IMR-90 (cell line): ENCODE measurements at regions not wholly inside any gene's neighbourhood (a gene's known extent, or its start where the extent isn't known, plus 50 kb on each side); places are given as distances from the start of the nearest gene placed in this dataset.

Experiments
- ATAC-seq: fragments of 200-7000 bp; cut with Tn5 transposase; 2 replicates; pipeline ENCODE4 v1.9.1; 2020; ENCODE audit warnings: low read depth, mild to moderate bottlenecking, moderate library complexity
- BruUV-seq: library from RNA; stranded (reverse); fragments of 400-500 nt; replicated peaks from 2 replicates; lab custom pipeline; 2021; lab: Mats Ljungman, UMichigan
- CTCF ChIA-PET: fragments of 300-600 bp; formaldehyde crosslinking; extraction: SDS; loops from one replicate; lab custom pipeline; 2021; ENCODE audit warnings: antibody characterized with exemption; lab: Yijun Ruan, JAX
- POLR2A ChIA-PET: fragments of 300-600 bp; sonication (Branson Sonifier 250); formaldehyde crosslinking; loops from one replicate; lab custom pipeline; 2022; ENCODE audit warnings: antibody characterized with exemption; ENCODE audit not compliant: unreplicated experiment; lab: Charles Lee
- DNase-seq: peaks from one replicate; pipeline ENCODE4 v3.0.0; 2013
- H2AFZ ChIP-seq: replicated peaks from 2 replicates; pipeline ENCODE3; 2013; ENCODE audit warnings: low read length, mild to moderate bottlenecking; ENCODE audit not compliant: poor library complexity
- H2AK5ac ChIP-seq: 2 replicates; pipeline ENCODE4 v1.6.1; 2013; ENCODE audit warnings: low read depth, low read length, inconsistent platforms
- H2AK9ac ChIP-seq: replicated peaks from 2 replicates; pipeline ENCODE3; 2013; ENCODE audit warnings: mild to moderate bottlenecking, low read depth, low read length, moderate library complexity; ENCODE audit not compliant: poor library complexity
- H2BK120ac ChIP-seq: 2 replicates; pipeline ENCODE4 v1.6.1; 2013; ENCODE audit warnings: low read depth, low read length, inconsistent platforms
- H2BK15ac ChIP-seq: 3 replicates; pipeline ENCODE4 v1.6.1; 2013; ENCODE audit warnings: low read depth, low read length, inconsistent platforms
- H2BK20ac ChIP-seq: 2 replicates; pipeline ENCODE4 v1.6.1; 2013; ENCODE audit warnings: low read depth, mild to moderate bottlenecking, inconsistent platforms, low read length, moderate library complexity
- H2BK5ac ChIP-seq: 2 replicates; pipeline ENCODE4 v1.6.1; 2013; ENCODE audit warnings: mild to moderate bottlenecking, low read depth, low read length, inconsistent platforms; ENCODE audit not compliant: poor library complexity, severe bottlenecking
- H3K14ac ChIP-seq: replicated peaks from 2 replicates; pipeline ENCODE4 v1.6.1; 2013; ENCODE audit warnings: low read depth, low read length, inconsistent platforms
- H3K18ac ChIP-seq: 2 replicates; pipeline ENCODE4 v1.6.1; 2013; ENCODE audit warnings: low read depth, low read length, control low read depth
- H3K23ac ChIP-seq: 2 replicates; pipeline ENCODE4 v1.6.1; 2013; ENCODE audit warnings: low read depth, low read length, inconsistent platforms
- H3K27ac ChIP-seq: 2 replicates; pipeline ENCODE4 v1.5.1; 2013; ENCODE audit warnings: mild to moderate bottlenecking, control low read depth, low read length; ENCODE audit not compliant: insufficient read depth
- H3K27me3 ChIP-seq: 2 replicates; pipeline ENCODE4 v1.6.1; 2013; ENCODE audit warnings: low read length; ENCODE audit not compliant: control insufficient read depth, insufficient read depth
- H3K36me3 ChIP-seq: 2 replicates; pipeline ENCODE4 v1.6.1; 2013; ENCODE audit warnings: low read length, mixed read lengths; ENCODE audit not compliant: control insufficient read depth, insufficient read depth
- H3K4ac ChIP-seq: 2 replicates; pipeline ENCODE4 v1.6.1; 2013; ENCODE audit warnings: low read depth, low read length, inconsistent platforms
- H3K4me1 ChIP-seq: 2 replicates; pipeline ENCODE4 v1.6.1; 2013; ENCODE audit warnings: low read length, mixed read lengths; ENCODE audit not compliant: control insufficient read depth, insufficient read depth
- H3K4me2 ChIP-seq: 2 replicates; pipeline ENCODE4 v1.6.1; 2013; ENCODE audit warnings: low read depth, mild to moderate bottlenecking, control low read depth, low read length, moderate library complexity
- H3K4me3 ChIP-seq: 2 replicates; pipeline ENCODE4 v1.5.1; 2013; ENCODE audit warnings: low read depth, mild to moderate bottlenecking, control low read depth, low read length, moderate library complexity; ENCODE audit not compliant: insufficient read depth
- H3K56ac ChIP-seq: 2 replicates; pipeline ENCODE4 v1.6.1; 2013; ENCODE audit warnings: low read length, inconsistent platforms; ENCODE audit not compliant: insufficient read depth; ENCODE audit errors: extremely low read depth
- H3K79me1 ChIP-seq, 2 experiments: 2 replicates each; pipeline ENCODE4 v1.6.1; 2013; ENCODE audit warnings: low read length in 2 of 2, inconsistent platforms in 1 of 2, low read depth in 1 of 2
- H3K9ac ChIP-seq: 2 replicates; pipeline ENCODE4 v1.6.1; 2013; ENCODE audit warnings: low read depth, low read length, control low read depth
- H3K9me1 ChIP-seq: 2 replicates; pipeline ENCODE4 v1.6.1; 2013; ENCODE audit warnings: low read length, inconsistent platforms; ENCODE audit not compliant: insufficient read depth
- H3K9me3 ChIP-seq: 2 replicates; pipeline ENCODE4 v1.6.1; 2013; ENCODE audit warnings: low read length; ENCODE audit not compliant: control insufficient read depth, insufficient read depth
- H4K20me1 ChIP-seq: 2 replicates; pipeline ENCODE4 v1.6.1; 2013; ENCODE audit warnings: low read length, inconsistent platforms; ENCODE audit not compliant: insufficient read depth
- H4K5ac ChIP-seq: 2 replicates; pipeline ENCODE4 v1.6.1; 2013; ENCODE audit warnings: mild to moderate bottlenecking, low read depth, low read length, control low read depth
- H4K8ac ChIP-seq, 2 experiments: 2 replicates each; pipeline ENCODE4 v1.6.1; 2013; ENCODE audit warnings: low read depth in 2 of 2, low read length in 2 of 2, control low read depth in 1 of 2, inconsistent platforms in 1 of 2
- H4K91ac ChIP-seq: 2 replicates; pipeline ENCODE4 v1.6.1; 2013; ENCODE audit warnings: low read depth, low read length, inconsistent platforms; ENCODE audit not compliant: insufficient read depth
- BHLHE40 ChIP-seq: fragments of 150-350 bp; IDR thresholded peaks from 2 replicates; pipeline ENCODE4 v1.6.1; 2016; ENCODE audit warnings: mild to moderate bottlenecking, low read depth, low read length
- CTCF ChIP-seq: conservative IDR thresholded peaks from 2 replicates; pipeline ENCODE4 v1.5.1; 2012; ENCODE audit warnings: mild to moderate bottlenecking, low read depth, low read length, improper control_type of control experiment
- ELK1 ChIP-seq: fragments of 150-350 bp; IDR thresholded peaks from 2 replicates; pipeline ENCODE4 v1.6.1; 2016; ENCODE audit warnings: low read depth, mild to moderate bottlenecking, low read length, moderate library complexity, borderline replicate concordance
- FOS ChIP-seq: fragments of 150-350 bp; IDR thresholded peaks from 2 replicates; pipeline ENCODE4 v1.6.1; 2016; ENCODE audit warnings: low read depth, low read length
- MAZ ChIP-seq: IDR thresholded peaks from 2 replicates; pipeline ENCODE4 v1.6.1; 2012; ENCODE audit warnings: low read depth, mild to moderate bottlenecking, low read length, improper control_type of control experiment, moderate library complexity, borderline replicate concordance
- MXI1 ChIP-seq: IDR thresholded peaks from 2 replicates; pipeline ENCODE4 v1.6.1; 2012; ENCODE audit warnings: low read depth, mild to moderate bottlenecking, low read length, moderate library complexity, borderline replicate concordance
- NFE2L2 ChIP-seq: fragments of 150-350 bp; IDR thresholded peaks from 2 replicates; pipeline ENCODE4 v1.6.1; 2016; ENCODE audit warnings: low read depth, mild to moderate bottlenecking, low read length
- RAD21 ChIP-seq: IDR thresholded peaks from 2 replicates; pipeline ENCODE4 v1.6.1; 2012; ENCODE audit warnings: low read length, improper control_type of control experiment
- USF2 ChIP-seq: fragments of 150-350 bp; IDR thresholded peaks from 2 replicates; pipeline ENCODE4 v1.6.1; 2017; ENCODE audit warnings: mild to moderate bottlenecking, antibody characterized with exemption, low read length, low read depth
- dilution Hi-C: fragments of 300-500 bp; cut with HindIII; formaldehyde crosslinking; loops from one replicate; pipeline ENCODE4 v1.14.3; 2018; ENCODE audit warnings: low sequenced_read_pairs; ENCODE audit not compliant: unreplicated experiment
- in situ Hi-C: fragments of 300-500 bp; cut with MboI; formaldehyde crosslinking; loops from 3 replicates; pipeline ENCODE4 v1.14.3; 2019; ENCODE audit warnings: low sequenced_read_pairs, inconsistent platforms, mixed read lengths
- intact Hi-C: fragments of 100-400 bp; cut with micrococcal nuclease; formaldehyde crosslinking; loops from 2 replicates; pipeline ENCODE4 v1.10.0; 2022

- Histone ChIP-seq H2AFZ (no peak overlapping the region), H2BK20ac (no peak overlapping the region), H3K27me3 (no peaks in the 10 kb centered on the region), H3K4me3 (no peak overlapping the region), H3K36me3 (no peaks in the 10 kb centered on the region), H4K5ac (no peak overlapping the region), H3K4ac (no peak overlapping the region), H3K9me1 (no peaks in the 10 kb centered on the region), H3K9ac (no peak overlapping the region), H2AK5ac (no peak overlapping the region), H2BK5ac (no peak overlapping the region), H4K91ac (no peak overlapping the region), H2BK120ac (no peak overlapping the region), H3K18ac (no peak overlapping the region), H3K56ac (no peak overlapping the region), H3K27ac (no peak overlapping the region), H3K23ac (no peak overlapping the region), H4K20me1 (no peaks in the 10 kb centered on the region), H3K4me2 (no peak overlapping the region), H3K79me1 (no peaks in the 10 kb centered on the region), H3K9me3 (no peaks in the 10 kb centered on the region), H3K14ac (no peak overlapping the region), H3K4me1 (no peaks in the 10 kb centered on the region), H4K8ac (no peak overlapping the region), H2AK9ac (no peak overlapping the region), H2BK15ac (no peak overlapping the region)
- dilution Hi-C loops, result no loop called here
- ATAC-seq (no peak), DNase-seq (no peak)
- in situ Hi-C loops, result no loop called here
- intact Hi-C loops, result no loop called here
- no TSS peak for BruUV-seq
- ChIA-PET POLR2A (no interaction called here), CTCF (no interaction called here)
- TF ChIP-seq USF2, result no peak
- TF ChIP-seq BHLHE40, result no peak
- no peak for TF ChIP-seq MAZ
- no peak for TF ChIP-seq NFE2L2
- TF ChIP-seq RAD21, result no peak
- no peak for TF ChIP-seq FOS
- TF ChIP-seq ELK1, result no peak
- no peak for TF ChIP-seq CTCF
- TF ChIP-seq MXI1, result no peak
Observed at GRCh38 chrX:137654481-137654880, 88.6 kb downstream of the ZIC3 start.
